Natural killer cell (primary cell): ENCODE measurements at regions not wholly inside any gene's neighbourhood (a gene's known extent, or its start where the extent isn't known, plus 50 kb on each side); places are given as distances from the start of the nearest gene placed in this dataset.

Source experiments
- ATAC-seq, 3 donors: fragments of 150-1000 bp in 2 of 3; fragments of 200-7000 bp in 1 of 3; cut with Tn5 transposase; 1 replicate in 1 of 3; 2 replicates in 2 of 3; pipeline ENCODE4 v1.10.0; 2021; ENCODE audit warnings: mild to moderate bottlenecking in 2 of 3, moderate library complexity in 2 of 3
- DNase-seq, 2 donors: peaks; one replicate each; pipeline versions ENCODE4 v3.0.0 to v3.0.0-alpha.2; 2013 to 2021; ENCODE audit warnings: mixed read lengths in 1 of 2
- H3K27ac ChIP-seq: one replicate; pipeline ENCODE4 v1.5.1; 2013; ENCODE audit warnings: mild to moderate bottlenecking, low read length
- H3K27me3 ChIP-seq: one replicate; pipeline ENCODE4 v1.6.1; 2013; ENCODE audit warnings: low read length; ENCODE audit not compliant: control insufficient read depth, insufficient read depth
- H3K36me3 ChIP-seq: one replicate; pipeline ENCODE4 v1.6.1; 2013; ENCODE audit warnings: low read length; ENCODE audit not compliant: control insufficient read depth, insufficient read depth
- H3K4me1 ChIP-seq: one replicate; pipeline ENCODE4 v1.6.1; 2013; ENCODE audit warnings: low read length; ENCODE audit not compliant: control insufficient read depth, insufficient read depth
- H3K4me3 ChIP-seq: one replicate; pipeline ENCODE4 v1.5.1; 2013; ENCODE audit warnings: low read length
- H3K9me3 ChIP-seq: one replicate; pipeline ENCODE4 v1.6.1; 2013; ENCODE audit warnings: low read length; ENCODE audit not compliant: control insufficient read depth, insufficient read depth
- H3K27ac Mint-ChIP-seq, 2 donors: one replicate each; pipeline ENCODE4 v1.8.0; 2022; ENCODE audit warnings: mild to moderate bottlenecking in 2 of 2, mixed read lengths in 2 of 2, moderate library complexity in 1 of 2
- H3K27me3 Mint-ChIP-seq, 2 donors: one replicate each; pipeline ENCODE4 v1.8.0; 2022; ENCODE audit warnings: low read depth in 2 of 2, mixed read lengths in 2 of 2
- H3K36me3 Mint-ChIP-seq: one replicate; pipeline ENCODE4 v1.8.0; 2022; ENCODE audit warnings: mixed read lengths
- H3K4me1 Mint-ChIP-seq, 2 donors: one replicate each; pipeline ENCODE4 v1.8.0; 2022; ENCODE audit warnings: mixed read lengths in 2 of 2
- H3K4me3 Mint-ChIP-seq: one replicate; pipeline ENCODE4 v1.8.0; 2022; ENCODE audit warnings: mild to moderate bottlenecking, moderate library complexity, mixed read lengths
- H3K9me3 Mint-ChIP-seq, 2 donors: one replicate each; pipeline ENCODE4 v1.8.0; 2022; ENCODE audit warnings: mixed read lengths in 2 of 2
- CTCF ChIP-seq: fragments of 200-600 bp; IDR thresholded peaks from one replicate; pipeline ENCODE4 v1.8.0; 2022; ENCODE audit warnings: antibody characterized with exemption
- WGBS: methylation state at CpG from one replicate; pipeline ENCODE4 v1.1.7; 2013; ENCODE audit warnings: missing lambda C conversion rate; ENCODE audit not compliant: insufficient coverage; 5-methylcytosine and 5-hydroxymethylcytosine counted together
- intact Hi-C: fragments of 100-400 bp; cut with micrococcal nuclease; formaldehyde crosslinking; loops from one replicate; pipeline ENCODE4 v1.14.2; 2022

- H3K27ac Mint-ChIP-seq, result no peak overlapping the region
- H3K36me3 Mint-ChIP-seq, result no peaks in the 10 kb centered on the region
- Histone ChIP-seq H3K27ac (no peak overlapping the region), H3K27me3 (no peaks in the 10 kb centered on the region), H3K36me3 (no peaks in the 10 kb centered on the region), H3K9me3 (no peaks in the 10 kb centered on the region), H3K4me1 (no peaks in the 10 kb centered on the region), H3K4me3 (no peak overlapping the region)
- no peak for TF ChIP-seq CTCF
- no peak overlapping the region for H3K4me3 Mint-ChIP-seq
- no peaks in the 10 kb centered on the region for H3K4me1 Mint-ChIP-seq
- intact Hi-C loops, result no loop called here
- H3K27me3 Mint-ChIP-seq, result peaks cover 5 to 9% of the 10 kb centered on the region in 2 donors
- WGBS, result 67% methylated on average over 1 of the region's 2 CpGs
- DNase-seq, result no peak
- peaks cover 0 to 4% of the 10 kb centered on the region in 2 donors for H3K9me3 Mint-ChIP-seq
- no peak for ATAC-seq
These were observed 326.7 kb upstream of the CNR1 start for GRCh38 chr6:88492824-88493223.

GRCh38 chr6:88492241-88492640 is 326.1 kb upstream of the CNR1 start:
- no peak for TF ChIP-seq CTCF
- no peak overlapping the region for H3K27ac Mint-ChIP-seq
- Histone ChIP-seq H3K4me3 (no peak overlapping the region), H3K9me3 (no peaks in the 10 kb centered on the region), H3K4me1 (no peaks in the 10 kb centered on the region), H3K27ac (no peak overlapping the region), H3K36me3 (no peaks in the 10 kb centered on the region), H3K27me3 (no peaks in the 10 kb centered on the region)
- no peaks in the 10 kb centered on the region for H3K4me1 Mint-ChIP-seq
- H3K27me3 Mint-ChIP-seq, result peaks cover 5 to 9% of the 10 kb centered on the region in 2 donors
- no peak overlapping the region for H3K4me3 Mint-ChIP-seq
- ATAC-seq (no peak), DNase-seq (no peak)
- WGBS, result 83% methylated on average over 2 of the region's 2 CpGs
- intact Hi-C loops, result no loop called here
- H3K9me3 Mint-ChIP-seq, result peaks cover 0 to 4% of the 10 kb centered on the region in 2 donors
- H3K36me3 Mint-ChIP-seq, result no peaks in the 10 kb centered on the region

GRCh38 chr6:88491266-88491880 is 325.2 kb upstream of the CNR1 start:
- H3K36me3 Mint-ChIP-seq, result no peaks in the 10 kb centered on the region
- no peaks in the 10 kb centered on the region for H3K4me1 ChIP-seq
- H3K27me3 Mint-ChIP-seq, result peaks cover 5 to 9% of the 10 kb centered on the region in 2 donors
- no peaks in the 10 kb centered on the region for H3K9me3 ChIP-seq
- peaks cover 0 to 4% of the 10 kb centered on the region in 2 donors for H3K9me3 Mint-ChIP-seq
- DNase-seq (no peak), ATAC-seq (no peak)
- H3K27ac ChIP-seq, result no peak overlapping the region
- H3K27ac Mint-ChIP-seq, result no peak overlapping the region
- no peak overlapping the region for H3K4me3 ChIP-seq
- no peak for TF ChIP-seq CTCF
- no peak overlapping the region for H3K4me3 Mint-ChIP-seq
- intact Hi-C loops, result no loop called here
- no peaks in the 10 kb centered on the region for H3K4me1 Mint-ChIP-seq
- 92% methylated on average over 3 of the region's 4 CpGs for WGBS
- H3K36me3 ChIP-seq, result no peaks in the 10 kb centered on the region
- no peaks in the 10 kb centered on the region for H3K27me3 ChIP-seq

DNA sequence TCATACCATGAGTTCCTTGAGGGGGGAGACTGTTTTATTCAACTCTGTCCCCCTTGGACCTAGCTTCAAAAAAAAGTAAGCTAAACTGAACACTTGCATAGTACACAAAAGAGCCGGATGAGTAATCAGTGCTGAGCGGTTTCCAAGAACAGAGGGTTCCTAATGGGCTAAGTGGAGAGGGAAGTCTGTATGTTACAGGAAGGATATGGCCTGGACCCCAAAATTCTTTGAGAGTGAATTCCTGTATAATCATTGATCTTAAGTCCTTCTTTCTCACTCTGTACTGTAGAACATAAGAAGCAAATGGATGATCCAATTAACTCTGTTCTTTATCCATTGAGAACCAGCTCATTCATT is 324.7 kb upstream of the CNR1 start:
- H3K27me3 Mint-ChIP-seq, result peaks cover 5 to 9% of the 10 kb centered on the region in 2 donors
- no peaks in the 10 kb centered on the region for H3K4me1 Mint-ChIP-seq
- no peak overlapping the region for H3K4me3 Mint-ChIP-seq
- H3K4me1 ChIP-seq, result no peaks in the 10 kb centered on the region
- ATAC-seq (no peak), DNase-seq (no peak)
- intact Hi-C loops, result no loop called here
- no peaks in the 10 kb centered on the region for H3K36me3 Mint-ChIP-seq
- no peak overlapping the region for H3K27ac Mint-ChIP-seq
- H3K9me3 Mint-ChIP-seq, result peaks cover 0 to 4% of the 10 kb centered on the region in 2 donors
- TF ChIP-seq CTCF, result no peak
- 95% methylated on average over 2 of the region's 2 CpGs for WGBS
- H3K9me3 ChIP-seq, result no peaks in the 10 kb centered on the region
- H3K27me3 ChIP-seq, result no peaks in the 10 kb centered on the region
- H3K27ac ChIP-seq, result no peak overlapping the region
- no peaks in the 10 kb centered on the region for H3K36me3 ChIP-seq
- no peak overlapping the region for H3K4me3 ChIP-seq
